Islet precursor cell (in vitro differentiated cells): ENCODE measurements at regions not wholly inside any gene's neighbourhood (a gene's known extent, or its start where the extent isn't known, plus 50 kb on each side); places are given as distances from the start of the nearest gene placed in this dataset.

Experiments
- DNase-seq: peaks from one replicate; pipeline ENCODE4 v3.0.0-alpha.2; 2018

GRCh38 chr22:47691152-47691895, 928.9 kb downstream of the TBC1D22A start:
- peak; percentile 36 for DNase-seq

GRCh38 chr22:47690586-47690985, 928.1 kb downstream of the TBC1D22A start:
- DNase-seq = no peak

GRCh38 chr22:47690166-47690565, 927.7 kb downstream of the TBC1D22A start:
- peak; percentile 37 for DNase-seq

- DNase-seq = peak; percentile 12
Observed at GRCh38 chr22:47687776-47688175, 925.3 kb downstream of the TBC1D22A start.

- DNase-seq = no peak
Observed at GRCh38 chr22:47687346-47687655, 924.9 kb downstream of the TBC1D22A start.

GRCh38 chr22:47686594-47687345, 924.3 kb downstream of the TBC1D22A start:
- peak; percentile 17 for DNase-seq

GRCh38 chr22:47681411-47682165, 919.1 kb downstream of the TBC1D22A start:
- DNase-seq = no peak

GRCh38 chr22:47678636-47679287, 916.3 kb downstream of the TBC1D22A start:
- DNase-seq = no peak

- no peak for DNase-seq
Observed at GRCh38 chr22:47678048-47678447, 915.6 kb downstream of the TBC1D22A start.

- no peak for DNase-seq
Observed at GRCh38 chr22:47676685-47677084, 914.2 kb downstream of the TBC1D22A start.

GRCh38 chr22:47674600-47674999, 912.1 kb downstream of the TBC1D22A start:
- no peak for DNase-seq

GRCh38 chr22:47673557-47673956, 911.1 kb downstream of the TBC1D22A start:
- no peak for DNase-seq

- no peak for DNase-seq
Observed at GRCh38 chr22:47672526-47672925, 910.1 kb downstream of the TBC1D22A start.

GRCh38 chr22:47665151-47665550, 902.7 kb downstream of the TBC1D22A start:
- DNase-seq = no peak

- DNase-seq = no peak
Observed at GRCh38 chr22:47663615-47664605, 901.5 kb downstream of the TBC1D22A start.

GRCh38 chr22:47659467-47660223, 897.2 kb downstream of the TBC1D22A start:
- no peak for DNase-seq

GRCh38 chr22:47658182-47658581, 895.7 kb downstream of the TBC1D22A start:
- no peak for DNase-seq

GRCh38 chr22:47657224-47657623, 894.8 kb downstream of the TBC1D22A start:
- DNase-seq = no peak

GRCh38 chr22:47656806-47657205, 894.4 kb downstream of the TBC1D22A start:
- DNase-seq = no peak

- no peak for DNase-seq
Observed at GRCh38 chr22:47655930-47656329, 893.5 kb downstream of the TBC1D22A start.

GRCh38 chr22:47654922-47655491, 892.6 kb downstream of the TBC1D22A start:
- DNase-seq = no peak
